Esophagus (tissue), 2 donors: ENCODE measurements at regions not wholly inside any gene's neighbourhood (a gene's known extent, or its start where the extent isn't known, plus 50 kb on each side); places are given as distances from the start of the nearest gene placed in this dataset.

ENCODE experiments used
- H3K27ac ChIP-seq, 2 donors: one replicate each; pipeline ENCODE4 v1.5.1; 2013; ENCODE audit warnings: low read depth in 2 of 2, mild to moderate bottlenecking in 2 of 2, inconsistent platforms in 1 of 2, low read length in 1 of 2, moderate library complexity in 1 of 2
- H3K27me3 ChIP-seq, 2 donors: one replicate each; pipeline ENCODE4 v1.6.1; 2013; ENCODE audit warnings: low read length in 2 of 2, control low read depth in 1 of 2, mild to moderate bottlenecking in 1 of 2; ENCODE audit not compliant: insufficient read depth in 2 of 2, control insufficient read depth in 1 of 2
- H3K36me3 ChIP-seq, 2 donors: one replicate each; pipeline ENCODE4 v1.6.1; 2013; ENCODE audit warnings: low read length in 1 of 2; ENCODE audit not compliant: control insufficient read depth in 2 of 2, insufficient read depth in 2 of 2
- H3K4me1 ChIP-seq, 2 donors: one replicate each; pipeline ENCODE4 v1.6.1; 2013; ENCODE audit warnings: low read length in 1 of 2; ENCODE audit not compliant: control insufficient read depth in 2 of 2, insufficient read depth in 2 of 2
- H3K4me3 ChIP-seq, 2 donors: one replicate each; pipeline ENCODE4 v1.5.1; 2013; ENCODE audit warnings: low read length in 2 of 2, mild to moderate bottlenecking in 2 of 2, low read depth in 1 of 2, moderate library complexity in 1 of 2
- H3K9me3 ChIP-seq, 2 donors: one replicate each; pipeline ENCODE4 v1.6.1; 2013; ENCODE audit warnings: mild to moderate bottlenecking in 2 of 2, low read depth in 1 of 2, low read length in 1 of 2, moderate library complexity in 1 of 2; ENCODE audit not compliant: control insufficient read depth in 2 of 2, insufficient read depth in 1 of 2
- WGBS, 2 donors: extraction: QIAGEN DNeasy Blood & Tissue Kit; methylation state at CpG; one replicate each; pipeline ENCODE4 v1.1.7; 2013; 5-methylcytosine and 5-hydroxymethylcytosine counted together
- donor health status: healthy with polysubstance abuse.
- donor health status: Bipolar disorder and iron deficiency.

DNA sequence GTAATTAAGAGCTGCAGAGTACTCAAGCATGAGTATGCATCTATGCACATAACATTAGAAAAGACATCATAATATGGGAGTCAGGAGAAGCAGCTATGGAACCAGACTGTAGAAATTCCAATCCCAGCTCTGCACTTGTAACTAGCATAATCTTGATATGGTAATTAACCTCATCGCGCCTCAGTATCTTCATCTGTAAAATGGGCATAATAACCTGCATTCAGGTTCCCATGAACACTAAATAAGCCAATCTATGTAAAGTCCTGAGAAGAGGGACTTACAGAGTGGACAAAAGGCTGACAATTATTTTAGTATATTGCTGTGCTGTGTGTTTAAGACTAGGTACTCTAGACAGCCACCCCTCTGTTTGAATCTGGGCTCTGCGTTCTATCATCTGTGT is 318.9 kb upstream of the USP25 start:
- H3K4me1 ChIP-seq: no peaks in the 10 kb centered on the region
- H3K9me3 ChIP-seq: no peaks in the 10 kb centered on the region
- H3K27ac ChIP-seq: no peak overlapping the region
- no peaks in the 10 kb centered on the region for H3K36me3 ChIP-seq
- no peak overlapping the region for H3K4me3 ChIP-seq
- no peaks in the 10 kb centered on the region for H3K27me3 ChIP-seq
- WGBS, 2 donors: 96 to 97% methylated on average over 3 of the region's 3 CpGs

- H3K9me3 ChIP-seq: no peaks in the 10 kb centered on the region
- 50 to 56% methylated on average over 1 of the region's 1 CpG for WGBS, 2 donors
Measured at GRCh38 chr21:15414057-15414456, 315.7 kb upstream of the USP25 start.

DNA sequence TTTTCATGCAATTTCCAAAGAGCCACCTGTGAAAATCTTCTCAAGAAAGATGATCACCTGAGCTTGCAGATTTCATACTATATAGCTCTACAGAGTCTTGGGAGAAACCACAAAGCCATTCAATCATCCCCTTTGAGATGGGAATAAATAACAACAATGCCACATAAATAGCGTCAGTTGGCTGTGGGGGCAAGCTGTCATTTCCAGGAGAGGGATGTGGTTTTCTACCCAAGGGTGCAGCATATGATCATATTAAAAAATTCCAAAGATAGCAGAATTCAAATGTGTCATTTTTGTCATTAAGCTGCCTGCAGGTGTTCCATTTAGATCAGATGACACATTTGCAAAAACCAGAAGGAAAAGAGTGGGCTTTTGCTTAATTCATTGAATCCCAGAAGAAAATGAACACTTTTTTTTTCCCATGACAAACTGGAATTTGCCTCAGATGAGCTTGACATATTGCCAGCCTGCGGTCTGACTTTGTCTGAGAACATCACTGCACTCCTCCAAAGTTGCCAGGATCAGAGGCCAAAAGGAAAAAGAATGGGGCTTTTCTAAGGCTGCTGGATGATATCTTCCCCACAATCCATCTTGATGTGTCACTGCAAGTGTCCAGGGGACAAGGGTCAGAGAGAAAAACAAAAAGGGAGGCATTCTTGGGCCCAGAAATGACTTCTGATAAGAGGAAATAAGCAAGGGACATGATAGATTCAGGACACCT is 314.1 kb upstream of the USP25 start:
- Histone ChIP-seq H3K9me3 (no peaks in the 10 kb centered on the region), H3K36me3 (no peaks in the 10 kb centered on the region), H3K4me1 (no peaks in the 10 kb centered on the region), H3K4me3 (no peak overlapping the region), H3K27me3 (no peaks in the 10 kb centered on the region), H3K27ac (no peak overlapping the region)
- 60 to 69% methylated on average over 2 of the region's 2 CpGs for WGBS, 2 donors

More at GRCh38 chr21:15414057-15414456, 315.7 kb upstream of the USP25 start:
- Histone ChIP-seq H3K4me3 (no peak overlapping the region), H3K36me3 (no peaks in the 10 kb centered on the region), H3K27me3 (no peaks in the 10 kb centered on the region), H3K4me1 (no peaks in the 10 kb centered on the region), H3K27ac (no peak overlapping the region)

DNA sequence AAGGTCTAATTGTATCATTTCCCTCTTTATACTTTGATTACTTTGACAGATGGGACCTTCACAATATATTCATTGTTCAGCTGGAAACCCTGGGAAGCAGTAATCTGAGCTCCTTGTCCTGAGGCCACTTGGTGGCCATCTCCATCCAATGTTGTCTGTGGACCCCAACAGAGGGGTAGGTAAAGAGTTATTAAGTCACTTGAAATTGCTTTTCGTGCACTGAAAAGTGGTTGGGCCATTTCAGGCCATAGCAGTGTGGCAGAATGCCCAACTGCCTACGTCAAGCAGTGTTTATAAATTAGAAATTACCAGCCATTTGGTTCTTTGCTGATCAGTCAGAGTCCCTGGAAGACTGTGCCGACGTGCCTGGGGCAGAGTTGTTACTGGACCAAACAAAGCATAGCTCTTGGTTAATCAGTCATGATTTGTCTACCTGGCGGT is 308.3 kb upstream of the USP25 start:
- Histone ChIP-seq H3K36me3 (no peaks in the 10 kb centered on the region), H3K27me3 (no peaks in the 10 kb centered on the region), H3K4me3 (no peak overlapping the region), H3K4me1 (no peaks in the 10 kb centered on the region), H3K27ac (peak overlapping the region in 1 of 2 donors; percentile 4), H3K9me3 (no peaks in the 10 kb centered on the region)
- WGBS, 2 donors: 44 to 48% methylated on average over 5 of the region's 5 CpGs

DNA sequence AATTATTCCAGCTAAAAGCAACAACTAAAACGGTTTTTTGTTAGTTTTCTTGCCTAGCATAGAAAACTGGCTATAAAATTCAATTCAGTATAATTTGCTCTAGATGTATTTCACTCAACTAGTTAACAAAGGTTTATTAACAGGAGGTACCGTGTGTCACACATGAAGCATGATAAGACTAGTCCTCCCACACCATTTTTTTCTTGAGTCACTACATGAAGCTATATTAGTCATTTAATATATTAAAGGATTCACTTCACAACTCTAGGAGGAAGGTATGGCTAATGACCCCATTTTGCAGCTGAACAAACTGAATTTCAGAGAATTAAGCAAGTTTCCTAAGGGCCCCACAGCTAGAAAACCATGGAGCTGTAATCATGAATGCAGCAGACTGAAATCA is 307.8 kb upstream of the USP25 start:
- 41 to 58% methylated on average over 2 of the region's 2 CpGs for WGBS, 2 donors
- no peaks in the 10 kb centered on the region for H3K27me3 ChIP-seq
- no peaks in the 10 kb centered on the region for H3K9me3 ChIP-seq
- H3K4me1 ChIP-seq: no peaks in the 10 kb centered on the region
- H3K27ac ChIP-seq: no peak overlapping the region
- H3K4me3 ChIP-seq: no peak overlapping the region
- H3K36me3 ChIP-seq: no peaks in the 10 kb centered on the region

GRCh38 chr21:15422783-15423182 is 307.0 kb upstream of the USP25 start:
- H3K27me3 ChIP-seq: no peaks in the 10 kb centered on the region

GRCh38 chr21:15423676-15424445 is 305.9 kb upstream of the USP25 start:
- 74 to 77% methylated on average over 4 of the region's 4 CpGs for WGBS, 2 donors
- no peaks in the 10 kb centered on the region for H3K4me1 ChIP-seq
- no peak overlapping the region for H3K27ac ChIP-seq

More at GRCh38 chr21:15422783-15423182, 307.0 kb upstream of the USP25 start:
- Histone ChIP-seq H3K36me3 (no peaks in the 10 kb centered on the region), H3K9me3 (no peaks in the 10 kb centered on the region), H3K27ac (no peak overlapping the region), H3K4me3 (no peak overlapping the region), H3K4me1 (no peaks in the 10 kb centered on the region)
- 46 to 72% methylated on average over 3 of the region's 3 CpGs for WGBS, 2 donors

DNA sequence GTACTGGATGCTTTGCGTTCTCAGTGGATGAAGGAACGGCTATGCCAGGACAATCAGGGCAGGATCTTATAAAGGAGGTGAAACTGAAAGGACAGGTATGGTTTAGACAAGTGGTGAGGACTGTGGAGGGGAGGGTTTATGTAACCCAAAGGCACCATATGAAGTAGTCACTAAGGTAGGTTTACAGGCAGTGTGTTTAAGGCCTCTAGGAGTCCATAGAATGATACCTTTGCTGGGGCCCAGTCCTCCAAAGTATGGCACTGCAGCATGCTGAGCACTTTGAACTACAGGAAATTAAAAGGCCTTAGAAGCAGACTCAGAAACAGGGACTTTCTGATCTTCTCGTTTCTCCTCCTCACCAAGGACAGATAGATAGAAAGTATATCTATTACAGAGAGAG is 304.7 kb upstream of the USP25 start:
- no peaks in the 10 kb centered on the region for H3K9me3 ChIP-seq
- H3K27me3 ChIP-seq: no peaks in the 10 kb centered on the region
- no peak overlapping the region for H3K4me3 ChIP-seq
- H3K27ac ChIP-seq: no peak overlapping the region
- no peaks in the 10 kb centered on the region for H3K4me1 ChIP-seq
- 86 to 88% methylated on average over 3 of the region's 3 CpGs for WGBS, 2 donors
- H3K36me3 ChIP-seq: no peaks in the 10 kb centered on the region

More at GRCh38 chr21:15423676-15424445, 305.9 kb upstream of the USP25 start:
- Histone ChIP-seq H3K4me3 (no peak overlapping the region), H3K27me3 (no peaks in the 10 kb centered on the region), H3K36me3 (no peaks in the 10 kb centered on the region), H3K9me3 (no peaks in the 10 kb centered on the region)

GRCh38 chr21:15430023-15430422 is 299.8 kb upstream of the USP25 start:
- H3K9me3 ChIP-seq: no peaks in the 10 kb centered on the region
- no peaks in the 10 kb centered on the region for H3K4me1 ChIP-seq
- no peak overlapping the region for H3K27ac ChIP-seq
- H3K36me3 ChIP-seq: no peaks in the 10 kb centered on the region
- 69 to 83% methylated on average over 2 of the region's 2 CpGs for WGBS, 2 donors
- no peak overlapping the region for H3K4me3 ChIP-seq
- no peaks in the 10 kb centered on the region for H3K27me3 ChIP-seq
